Spleen (tissue), 7 donors: ENCODE measurements at regions not wholly inside any gene's neighbourhood (a gene's known extent, or its start where the extent isn't known, plus 50 kb on each side); places are given as distances from the start of the nearest gene placed in this dataset.

ENCODE experiments used
- POLR2A ChIP-seq, 3 donors: fragments of 450-650 bp; IDR thresholded peaks; one replicate each; pipeline ENCODE4 v1.5.1; 2017; ENCODE audit warnings: antibody characterized with exemption in 3 of 3, mild to moderate bottlenecking in 1 of 3
- POLR2AphosphoS5 ChIP-seq, 3 donors: sonication (generic); formaldehyde crosslinking; IDR thresholded peaks; one replicate each; pipeline ENCODE4 v1.5.1; 2017; ENCODE audit warnings: antibody characterized with exemption in 3 of 3
- TF ChIP-seq, protein P1 (sequence below), 11 experiments: fragments of 200-600 bp in 7 of 11; fragments of 450-650 bp in 4 of 11; sonication (generic) in 4 of 11; IDR thresholded peaks in 8 of 11; conservative IDR thresholded peaks in 3 of 11; 1 replicate in 7 of 11; 2 replicates in 4 of 11; pipeline versions ENCODE4 v1.4.0 to v1.8.0; 2016 to 2021; ENCODE audit warnings: antibody characterized with exemption in 11 of 11, inconsistent platforms in 4 of 11, mild to moderate bottlenecking in 1 of 11
- donor health status: DM: no; HTN: no; CAD: no; lungs with moderate emphysema.
- donor health status: DM: no; HTN: no; CAD: no.
- donor health status: DM: no; HTN: no; CAD: no.

DNA sequence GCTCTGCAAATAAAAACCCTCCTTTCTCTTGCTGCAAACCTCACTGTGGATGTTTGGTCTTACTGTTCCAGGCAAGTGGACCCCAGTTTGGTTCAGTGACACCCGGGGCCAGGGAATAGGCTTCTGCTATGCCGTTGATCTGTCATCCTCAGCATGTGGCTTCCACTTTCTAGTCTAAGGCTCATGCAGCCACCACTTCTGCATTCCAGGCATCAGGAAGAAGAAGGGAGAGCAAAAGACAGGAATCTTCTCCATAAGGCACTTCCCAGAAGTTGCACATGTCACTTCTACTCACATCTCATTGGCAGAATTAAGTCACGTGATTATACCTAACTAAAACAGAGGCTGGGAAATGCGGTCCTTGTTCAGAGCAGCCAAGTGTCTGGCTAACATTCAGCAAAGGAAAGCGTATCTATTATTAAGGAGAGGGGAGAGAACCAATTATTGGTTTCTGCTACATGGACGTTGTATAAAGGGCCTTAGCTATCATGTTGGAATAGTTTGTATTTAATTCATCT, 173.6 kb upstream of the PFN2 start:
- TF ChIP-seq, protein P1, sequence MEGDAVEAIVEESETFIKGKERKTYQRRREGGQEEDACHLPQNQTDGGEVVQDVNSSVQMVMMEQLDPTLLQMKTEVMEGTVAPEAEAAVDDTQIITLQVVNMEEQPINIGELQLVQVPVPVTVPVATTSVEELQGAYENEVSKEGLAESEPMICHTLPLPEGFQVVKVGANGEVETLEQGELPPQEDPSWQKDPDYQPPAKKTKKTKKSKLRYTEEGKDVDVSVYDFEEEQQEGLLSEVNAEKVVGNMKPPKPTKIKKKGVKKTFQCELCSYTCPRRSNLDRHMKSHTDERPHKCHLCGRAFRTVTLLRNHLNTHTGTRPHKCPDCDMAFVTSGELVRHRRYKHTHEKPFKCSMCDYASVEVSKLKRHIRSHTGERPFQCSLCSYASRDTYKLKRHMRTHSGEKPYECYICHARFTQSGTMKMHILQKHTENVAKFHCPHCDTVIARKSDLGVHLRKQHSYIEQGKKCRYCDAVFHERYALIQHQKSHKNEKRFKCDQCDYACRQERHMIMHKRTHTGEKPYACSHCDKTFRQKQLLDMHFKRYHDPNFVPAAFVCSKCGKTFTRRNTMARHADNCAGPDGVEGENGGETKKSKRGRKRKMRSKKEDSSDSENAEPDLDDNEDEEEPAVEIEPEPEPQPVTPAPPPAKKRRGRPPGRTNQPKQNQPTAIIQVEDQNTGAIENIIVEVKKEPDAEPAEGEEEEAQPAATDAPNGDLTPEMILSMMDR (IDR thresholded peaks at IDR 0.05 in 8 of 11, conservative IDR thresholded peaks at IDR 0.05 in 3 of 11): no peak
- TF ChIP-seq POLR2A (IDR thresholded peaks at IDR 0.05) (no peak), POLR2AphosphoS5 (IDR thresholded peaks at IDR 0.05) (no peak)
